NCI-H446 (cell line): ENCODE measurements at regions not wholly inside any gene's neighbourhood (a gene's known extent, or its start where the extent isn't known, plus 50 kb on each side); places are given as distances from the start of the nearest gene placed in this dataset.
A peak's percentile ranks its signal among the peaks of the same experiment; 100 is the strongest.

Experiments
- DNase-seq, 2 experiments: peaks; one replicate each; lab custom pipeline; 2025; lab: John Stamatoyannopoulos, UW

- no peak for DNase-seq
These were observed 104.6 kb upstream of the LSM8 start for GRCh38 chr7:118079369-118079768.

DNA sequence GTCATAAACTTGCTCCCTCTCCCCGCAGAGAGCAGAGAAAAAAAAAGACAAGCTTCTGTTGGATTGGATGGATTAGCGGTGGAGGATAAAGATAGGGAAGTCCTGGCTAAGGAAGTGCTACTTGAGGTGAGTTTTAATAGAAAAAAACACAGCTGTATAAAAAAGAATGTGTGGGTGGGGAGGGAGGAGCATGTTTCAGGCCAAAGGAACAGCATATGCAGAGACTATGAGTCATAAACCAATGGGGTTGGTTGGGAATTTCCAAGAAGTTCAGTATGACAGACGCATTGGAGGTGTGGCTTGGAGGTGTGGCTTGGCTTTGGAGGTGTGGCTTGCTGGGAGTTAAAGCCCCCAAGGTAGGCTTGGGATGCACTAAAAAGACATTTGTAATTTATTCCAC, 103.0 kb upstream of the LSM8 start:
- peak in 1 of 2 experiments; percentile 5 for DNase-seq

- DNase-seq: no peak
These were observed 101.5 kb upstream of the LSM8 start for GRCh38 chr7:118082506-118082905.

DNA sequence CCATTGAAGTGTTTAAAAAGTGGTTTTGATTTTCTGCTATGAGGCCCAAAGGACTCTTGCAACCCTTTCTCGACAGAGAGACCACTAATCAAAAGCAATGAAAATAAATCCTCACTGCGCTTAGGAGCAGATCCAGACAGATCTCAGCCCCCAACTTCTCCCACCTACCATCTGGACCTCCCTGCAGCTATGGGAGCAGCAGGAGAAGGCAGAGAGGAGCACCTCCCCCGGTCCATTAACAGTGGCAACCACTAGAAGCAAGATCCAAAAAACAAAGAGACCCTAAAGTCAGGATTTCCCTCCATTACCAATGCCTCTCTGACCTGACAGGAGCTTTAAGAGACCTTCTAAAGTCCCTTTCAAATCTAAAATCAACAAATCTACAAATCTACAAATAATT, 99.0 kb upstream of the LSM8 start:
- no peak for DNase-seq

DNA sequence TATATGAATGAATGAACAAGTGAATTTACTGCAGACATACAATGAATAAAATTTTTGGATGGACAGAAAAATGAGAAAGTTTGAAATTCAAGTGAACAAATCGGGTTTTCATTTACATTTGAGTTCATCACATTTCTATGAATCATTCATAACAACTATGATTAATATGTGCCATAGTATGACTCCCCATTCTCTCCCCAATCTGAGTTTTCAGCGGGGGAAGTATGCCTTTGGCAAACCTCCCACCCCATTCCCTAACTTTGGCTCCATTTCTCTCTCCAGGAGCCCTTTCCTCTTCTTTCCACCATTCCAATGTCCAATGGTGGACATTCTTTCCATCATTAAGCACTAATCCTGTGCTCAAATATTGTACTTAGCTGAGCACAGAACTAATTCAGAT, 96.8 kb upstream of the LSM8 start:
- no peak for DNase-seq

DNA sequence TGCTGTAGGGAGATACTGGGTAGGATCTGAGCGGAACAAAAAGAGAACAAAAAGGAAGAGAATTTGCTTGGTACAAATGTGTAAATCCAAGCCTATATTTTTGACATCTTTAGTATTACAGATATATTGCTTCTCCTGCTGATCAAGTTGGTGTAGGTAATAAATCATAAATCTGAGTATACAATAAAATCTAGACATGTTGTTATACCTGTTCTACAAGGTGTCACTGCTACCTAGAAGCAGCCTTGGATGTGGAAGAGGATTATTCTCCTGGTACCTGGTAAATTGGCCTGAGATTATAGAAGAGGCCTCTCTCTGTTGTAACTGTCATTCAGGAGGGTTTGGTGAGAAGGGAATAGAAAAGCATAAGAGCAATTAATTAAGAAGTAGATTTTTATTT, 89.9 kb upstream of the LSM8 start:
- no peak for DNase-seq

DNA sequence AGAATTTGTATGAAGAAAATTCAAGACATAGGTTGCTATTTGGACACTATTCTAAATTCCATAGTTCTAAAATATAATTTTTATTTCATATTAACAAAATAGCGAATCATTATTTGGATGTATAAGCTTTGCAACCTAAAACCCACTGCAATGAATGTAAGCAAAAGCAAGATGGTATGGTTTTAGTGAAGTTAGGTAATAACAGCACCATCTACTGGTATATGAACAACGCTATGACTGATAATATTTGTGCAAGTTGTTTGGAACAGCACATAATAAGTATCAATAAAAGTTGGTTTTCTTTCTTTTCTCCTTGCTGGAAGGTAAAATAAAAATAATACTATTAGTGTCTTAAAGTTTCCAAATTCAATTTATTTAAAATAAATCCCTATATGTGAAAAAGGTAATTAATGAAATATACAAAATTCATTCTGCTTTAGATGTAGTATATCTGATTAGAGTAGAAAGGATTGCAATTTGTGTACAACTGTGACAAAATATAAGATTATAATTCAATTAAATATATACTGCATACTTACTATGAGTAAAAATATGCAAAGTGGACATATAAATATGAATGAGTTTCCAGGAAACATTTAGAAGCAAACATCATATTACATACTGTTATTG, 79.0 kb upstream of the LSM8 start:
- DNase-seq: peak in 1 of 2 experiments; percentile 26

- no peak for DNase-seq
These were observed 74.4 kb upstream of the LSM8 start for GRCh38 chr7:118109607-118110006.

GRCh38 chr7:118110178-118110925, 73.6 kb upstream of the LSM8 start:
- DNase-seq: no peak

DNA sequence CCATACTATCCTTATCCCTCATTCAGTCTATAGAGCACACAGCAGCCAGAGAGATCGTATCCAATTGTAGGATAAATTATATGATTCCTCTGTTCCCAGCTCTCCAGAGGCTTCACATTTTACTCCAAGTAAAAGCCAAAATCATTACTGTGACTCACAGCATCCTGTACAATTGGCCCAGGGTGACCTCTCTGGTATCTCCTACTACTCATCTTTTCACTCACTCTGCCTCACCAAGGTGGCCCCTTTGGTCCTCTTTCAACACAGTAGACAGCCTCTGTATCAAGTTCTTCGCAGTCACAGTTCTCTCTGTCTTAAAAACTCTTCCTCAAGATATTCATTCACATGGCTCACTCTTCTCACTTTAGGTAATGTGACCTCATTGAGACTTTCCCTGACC, 72.6 kb upstream of the LSM8 start:
- DNase-seq: no peak

- no peak for DNase-seq
These were observed 69.8 kb upstream of the LSM8 start for GRCh38 chr7:118114175-118114574.

- no peak for DNase-seq
These were observed 54.7 kb upstream of the LSM8 start for GRCh38 chr7:118129041-118129795.

GRCh38 chr7:118132764-118133163, 51.2 kb upstream of the LSM8 start:
- no peak for DNase-seq
